GM21447 (cell line): ENCODE measurements at regions not wholly inside any gene's neighbourhood (a gene's known extent, or its start where the extent isn't known, plus 50 kb on each side); places are given as distances from the start of the nearest gene placed in this dataset.

Source experiments
- ATAC-seq: cut with Tn5 transposase; IDR thresholded peaks from one replicate; pipeline ENCODE4 v1.9.1; 2021; ENCODE audit not compliant: unreplicated experiment

GRCh38 chr9:28163619-28164018 is 590.3 kb upstream of the C9orf72 start:
- ATAC-seq = no peak

- ATAC-seq = no peak
Measured at GRCh38 chr9:28166179-28166578, 592.9 kb upstream of the C9orf72 start.

GRCh38 chr9:28177142-28177541 is 603.9 kb upstream of the C9orf72 start:
- ATAC-seq = no peak

GRCh38 chr9:28177925-28178324 is 604.6 kb upstream of the C9orf72 start:
- ATAC-seq = no peak

GRCh38 chr9:28179893-28180292 is 606.6 kb upstream of the C9orf72 start:
- no peak for ATAC-seq

- no peak for ATAC-seq
Measured at GRCh38 chr9:28190981-28191380, 617.7 kb upstream of the C9orf72 start.

DNA sequence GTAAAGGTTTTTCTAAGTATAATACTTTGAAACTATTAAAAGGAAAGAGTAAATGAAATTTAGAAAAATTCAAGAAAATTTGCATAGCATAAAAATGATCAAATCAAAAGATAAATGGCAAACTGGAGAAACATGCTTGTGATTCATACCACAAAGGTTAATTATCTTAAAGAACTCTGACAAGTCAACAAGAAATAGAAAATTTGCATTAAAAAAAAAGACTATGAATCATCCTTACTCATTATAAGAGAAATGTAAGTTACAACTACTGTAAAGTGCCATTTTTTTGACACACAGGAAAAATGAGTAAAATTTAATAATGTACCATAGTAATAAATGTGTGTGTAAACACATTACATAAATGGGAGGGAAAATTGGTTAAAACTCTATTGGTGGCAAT is 624.4 kb upstream of the C9orf72 start:
- no peak for ATAC-seq

GRCh38 chr9:28203036-28203435 is 629.8 kb upstream of the C9orf72 start:
- no peak for ATAC-seq

GRCh38 chr9:28206280-28206679 is 633.0 kb upstream of the C9orf72 start:
- no peak for ATAC-seq

DNA sequence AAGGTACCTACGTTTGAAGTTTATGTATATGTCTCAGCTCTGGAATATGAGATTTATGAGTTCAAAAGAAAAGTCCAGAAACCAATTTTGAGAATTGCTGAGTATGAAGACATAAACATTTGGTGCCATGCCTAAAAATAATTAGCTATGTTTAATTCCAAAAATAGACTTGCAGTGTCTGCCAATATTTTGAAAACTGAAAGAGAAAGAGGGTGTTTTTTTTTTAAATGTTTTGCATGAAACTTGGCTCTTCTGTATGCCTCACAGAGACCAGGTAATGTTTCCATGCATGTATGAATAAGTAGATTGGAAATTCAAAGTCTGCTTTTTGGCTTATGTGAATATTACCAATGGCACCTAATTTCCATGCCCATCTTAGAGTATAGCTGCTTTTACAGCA is 634.4 kb upstream of the C9orf72 start:
- ATAC-seq = no peak

DNA sequence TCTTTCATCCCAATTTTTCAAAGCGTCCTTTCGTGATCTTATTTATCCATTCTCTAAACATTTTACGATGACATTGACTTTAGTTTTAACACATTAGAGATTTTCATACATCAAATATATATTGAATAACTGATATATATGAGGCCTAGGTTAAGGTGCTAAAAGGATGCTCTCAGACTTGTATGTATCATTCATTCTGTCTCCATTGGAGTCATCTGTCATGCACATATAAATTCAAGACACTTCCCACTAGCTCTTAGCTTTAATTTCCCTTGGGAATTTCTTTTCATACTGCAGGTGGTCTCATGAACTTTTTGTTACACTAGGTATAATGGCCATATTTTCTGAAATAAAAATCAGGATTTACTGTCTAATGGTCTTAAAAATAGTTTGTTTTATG is 635.8 kb upstream of the C9orf72 start:
- ATAC-seq = no peak

GRCh38 chr9:28212979-28213378 is 639.7 kb upstream of the C9orf72 start:
- no peak for ATAC-seq

GRCh38 chr9:28215536-28216299 is 642.4 kb upstream of the C9orf72 start:
- ATAC-seq = no peak

- ATAC-seq = no peak
Measured at GRCh38 chr9:28232686-28233085, 659.4 kb upstream of the C9orf72 start.

DNA sequence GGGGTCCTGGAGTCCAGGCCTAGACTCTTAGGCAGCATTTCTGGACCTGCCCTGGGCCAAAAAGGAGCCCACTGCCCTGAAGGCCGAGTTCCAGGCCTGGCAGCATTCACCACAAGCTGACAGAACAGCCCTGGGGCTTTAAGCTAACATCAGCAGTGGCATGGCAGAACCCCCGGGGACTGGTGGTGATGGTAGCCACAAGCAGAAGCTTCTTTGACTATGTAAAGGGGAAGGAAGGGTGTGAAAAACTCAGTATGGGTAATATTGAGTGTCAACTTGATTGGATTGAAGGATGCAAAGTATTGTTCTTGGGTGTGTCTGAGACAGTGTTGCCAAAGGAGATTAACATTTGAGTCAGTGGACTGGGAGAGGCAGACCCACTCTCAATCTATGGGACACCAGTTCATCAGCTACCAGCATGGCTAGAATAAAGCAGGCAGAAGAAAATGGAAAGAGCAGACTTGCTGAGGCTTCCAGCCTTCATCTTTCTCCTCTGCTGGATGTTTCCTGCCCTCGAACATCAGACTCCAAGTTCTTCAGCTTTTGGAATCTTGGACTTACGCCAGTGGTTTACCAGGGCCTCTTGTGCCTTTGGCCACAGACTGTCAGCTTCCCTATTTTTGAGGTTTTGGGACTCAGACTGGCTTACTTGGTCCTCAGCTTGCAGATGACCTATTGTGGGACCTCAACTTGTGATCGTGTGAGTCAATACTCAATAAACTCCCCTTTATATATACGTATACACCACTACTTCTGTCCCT is 661.0 kb upstream of the C9orf72 start:
- no peak for ATAC-seq

GRCh38 chr9:28234894-28235277 is 661.6 kb upstream of the C9orf72 start:
- ATAC-seq = no peak

DNA sequence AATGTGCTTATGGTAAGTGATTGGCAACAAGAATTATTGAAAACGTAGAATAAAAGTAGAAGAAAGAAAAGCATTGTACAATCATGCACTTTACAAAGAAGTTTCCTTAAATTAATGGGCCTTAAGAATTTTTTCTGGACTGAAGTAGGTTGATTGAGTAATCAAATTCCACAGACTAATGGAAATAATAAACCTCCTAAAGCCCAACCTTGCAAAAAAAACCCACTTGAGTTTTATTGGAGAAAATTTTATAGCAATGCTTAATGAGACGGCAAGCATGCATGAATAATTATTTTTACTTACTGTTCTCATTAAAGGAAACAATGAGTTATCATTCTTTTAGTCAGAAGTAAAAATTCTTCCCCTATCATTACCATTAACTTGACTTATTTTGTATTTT is 676.1 kb upstream of the C9orf72 start:
- no peak for ATAC-seq

DNA sequence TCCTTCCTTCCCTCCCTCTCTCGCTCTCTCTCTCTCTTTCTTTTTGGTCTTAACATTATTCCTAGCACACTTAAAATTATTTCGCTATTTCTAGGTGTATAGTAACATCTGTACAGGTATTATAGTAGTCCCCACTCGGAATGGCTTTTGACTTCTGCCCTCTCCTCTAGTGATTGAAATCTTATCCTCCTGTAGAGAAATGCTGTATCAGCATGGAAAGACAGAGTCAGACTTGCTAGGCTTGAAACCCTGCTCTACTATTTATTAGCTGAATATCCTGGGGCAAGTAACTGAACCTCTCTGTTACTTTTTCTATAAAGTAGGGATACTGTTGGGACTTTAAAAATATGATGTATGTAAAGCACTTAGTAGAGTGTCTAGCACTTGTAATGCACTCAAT is 681.9 kb upstream of the C9orf72 start:
- no peak for ATAC-seq

- ATAC-seq = no peak
Measured at GRCh38 chr9:28260330-28260729, 687.0 kb upstream of the C9orf72 start.

DNA sequence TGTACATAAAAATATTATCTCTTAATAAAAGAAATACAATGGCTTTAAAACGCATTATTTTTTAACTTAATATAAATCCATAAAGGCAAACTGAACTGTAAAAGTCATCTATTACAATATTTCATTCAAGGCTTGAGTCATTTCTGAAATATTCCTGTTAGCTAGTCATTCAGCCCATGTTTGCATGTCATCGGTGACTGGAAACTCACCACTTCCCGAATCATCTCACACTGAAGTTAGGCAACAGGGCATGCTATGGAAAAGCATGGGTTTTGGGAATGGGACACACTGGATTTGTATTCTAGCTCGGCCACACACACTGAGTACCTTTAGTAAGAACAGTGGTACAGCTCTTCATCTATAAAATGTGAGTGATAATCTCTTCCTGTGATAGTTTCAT is 691.1 kb upstream of the C9orf72 start:
- no peak for ATAC-seq

- no peak for ATAC-seq
Measured at GRCh38 chr9:28267351-28267750, 694.1 kb upstream of the C9orf72 start.

DNA sequence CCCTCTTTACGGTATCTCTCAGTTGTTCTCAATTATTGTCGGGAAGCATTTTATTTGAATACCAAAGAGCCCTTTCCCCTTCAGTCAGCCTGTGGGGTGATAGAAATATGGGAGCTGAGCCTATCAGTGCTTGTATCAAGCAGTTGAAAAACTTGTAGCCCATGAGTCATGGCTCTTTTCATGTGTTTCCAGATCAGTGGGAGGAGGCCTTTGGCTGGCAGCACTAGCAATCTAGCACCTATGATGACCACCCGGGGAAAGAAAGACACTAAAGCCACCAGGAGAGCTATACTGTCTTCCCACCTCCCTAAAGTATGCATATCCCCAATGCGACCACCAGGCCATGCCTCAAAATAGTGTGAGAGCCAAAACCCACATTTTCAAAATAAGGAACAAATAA is 696.9 kb upstream of the C9orf72 start:
- no peak for ATAC-seq

DNA sequence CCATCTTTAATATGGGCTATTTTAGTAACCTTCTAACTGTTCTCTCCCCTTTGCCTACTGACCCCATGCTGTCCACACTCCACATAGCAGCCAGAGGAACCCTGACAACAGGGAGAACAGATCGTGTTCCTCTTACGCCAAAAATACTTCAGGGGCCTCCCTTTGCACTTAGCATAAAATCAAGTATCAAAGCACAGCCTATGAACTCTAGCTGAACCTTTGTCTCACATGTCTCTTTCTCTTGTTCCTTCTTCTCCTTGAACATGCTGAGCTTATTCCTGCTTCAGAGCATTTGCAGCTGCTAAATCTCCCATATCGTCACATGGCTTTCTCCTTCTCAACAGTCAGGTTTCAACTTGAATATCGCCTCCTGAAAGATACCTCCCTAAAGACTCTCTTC is 698.8 kb upstream of the C9orf72 start:
- ATAC-seq = no peak
